ENCODE measurements at regions not wholly inside any gene's neighbourhood (a gene's known extent, or its start where the extent isn't known, plus 50 kb on each side); places are given as distances from the start of the nearest gene placed in this dataset.
"Not testable (repeated sequence)": the region's sequence is repeated elsewhere in the genome, so short reads cannot be mapped to it uniquely, and the experiment has no call there.

- DNase-seq, result peak; percentile 57
Measured at GRCh38 chr1:199243423-199244061, 604.7 kb downstream of the PTPRC start.

- DNase-seq, result no peak
Measured at GRCh38 chr1:199245946-199246345, 607.1 kb downstream of the PTPRC start.

GRCh38 chr1:199246716-199247115 is 607.9 kb downstream of the PTPRC start:
- DNase-seq, result no peak

GRCh38 chr1:199247891-199248290 is 609.1 kb downstream of the PTPRC start:
- DNase-seq, result no peak

- DNase-seq, result not testable (repeated sequence)
Measured at GRCh38 chr1:199254040-199254439, 615.2 kb downstream of the PTPRC start.

- DNase-seq, result no peak
Measured at GRCh38 chr1:199261328-199261727, 622.5 kb downstream of the PTPRC start.

- DNase-seq, result no peak
Measured at GRCh38 chr1:199264283-199264682, 625.4 kb downstream of the PTPRC start.

GRCh38 chr1:199264911-199265310 is 626.1 kb downstream of the PTPRC start:
- no peak for DNase-seq

- DNase-seq, result no peak
Measured at GRCh38 chr1:199265319-199265718, 626.5 kb downstream of the PTPRC start.

GRCh38 chr1:199269241-199269640 is 630.4 kb downstream of the PTPRC start:
- no peak for DNase-seq

GRCh38 chr1:199272139-199272544 is 633.3 kb downstream of the PTPRC start:
- DNase-seq, result no peak

- DNase-seq, result no peak
Measured at GRCh38 chr1:199272628-199273086, 633.8 kb downstream of the PTPRC start.

GRCh38 chr1:199273837-199274379 is 635.1 kb downstream of the PTPRC start:
- DNase-seq, result no peak

- DNase-seq, result no peak
Measured at GRCh38 chr1:199279067-199279466, 640.2 kb downstream of the PTPRC start.

GRCh38 chr1:199279872-199280645 is 641.2 kb downstream of the PTPRC start:
- DNase-seq, result no peak

GRCh38 chr1:199282751-199283305 is 644.0 kb downstream of the PTPRC start:
- no peak for DNase-seq

GRCh38 chr1:199283794-199284193 is 645.0 kb downstream of the PTPRC start:
- DNase-seq, result no peak

- no peak for DNase-seq
Measured at GRCh38 chr1:199287206-199287605, 648.4 kb downstream of the PTPRC start.

GRCh38 chr1:199287647-199288046 is 648.8 kb downstream of the PTPRC start:
- no peak for DNase-seq

GRCh38 chr1:199290186-199290585 is 651.3 kb downstream of the PTPRC start:
- no peak for DNase-seq

- DNase-seq, result no peak
Measured at GRCh38 chr1:199291022-199291740, 652.3 kb downstream of the PTPRC start.

GRCh38 chr1:199292896-199293295 is 654.1 kb downstream of the PTPRC start:
- no peak for DNase-seq

GRCh38 chr1:199295107-199295506 is 656.3 kb downstream of the PTPRC start:
- no peak for DNase-seq

All from activated T-cell treated with anti-CD3 and anti-CD28 coated beads for 4 hours (primary cell).